A673 (cell line): ENCODE measurements at regions not wholly inside any gene's neighbourhood (a gene's known extent, or its start where the extent isn't known, plus 50 kb on each side); places are given as distances from the start of the nearest gene placed in this dataset.

Source experiments
- EZH2 ChIP-seq: fragments of 200-600 bp; sonication (generic); IDR thresholded peaks from 2 replicates; pipeline ENCODE4 v1.6.1; 2017; ENCODE audit warnings: borderline replicate concordance, low read depth, mild to moderate bottlenecking, mixed read lengths, antibody characterized with exemption, low read length; ENCODE audit not compliant: poor library complexity, severe bottlenecking
- TF ChIP-seq, protein P1 (sequence below): fragments of 300-800, 200-600 bp; sonication (generic); conservative IDR thresholded peaks from 2 replicates; pipeline ENCODE4 v1.5.1; 2017; ENCODE audit warnings: low read depth, mild to moderate bottlenecking, antibody characterized with exemption, low read length, moderate library complexity, mixed read lengths

DNA sequence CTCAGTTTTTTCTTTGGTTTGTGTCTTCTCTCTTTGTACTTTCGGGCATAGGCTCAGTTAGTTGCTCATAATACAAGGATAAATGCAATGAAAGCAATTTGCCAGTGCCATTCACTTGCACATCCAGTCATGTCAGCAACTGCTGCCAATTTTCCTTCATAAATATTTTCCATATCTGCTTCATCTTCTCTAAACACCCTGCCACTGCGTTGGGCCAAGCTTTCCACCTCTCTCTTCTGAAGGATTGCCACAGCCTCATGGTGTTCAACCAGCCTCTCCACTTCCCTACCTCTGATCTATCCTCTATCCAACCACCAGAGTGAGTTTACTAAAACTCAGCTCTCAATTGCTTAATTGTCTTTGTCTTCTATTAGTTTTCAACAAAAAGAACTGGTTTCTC is 192.5 kb upstream of the ZNF462 start:
- TF ChIP-seq EZH2: no peak
- TF ChIP-seq, protein P1, sequence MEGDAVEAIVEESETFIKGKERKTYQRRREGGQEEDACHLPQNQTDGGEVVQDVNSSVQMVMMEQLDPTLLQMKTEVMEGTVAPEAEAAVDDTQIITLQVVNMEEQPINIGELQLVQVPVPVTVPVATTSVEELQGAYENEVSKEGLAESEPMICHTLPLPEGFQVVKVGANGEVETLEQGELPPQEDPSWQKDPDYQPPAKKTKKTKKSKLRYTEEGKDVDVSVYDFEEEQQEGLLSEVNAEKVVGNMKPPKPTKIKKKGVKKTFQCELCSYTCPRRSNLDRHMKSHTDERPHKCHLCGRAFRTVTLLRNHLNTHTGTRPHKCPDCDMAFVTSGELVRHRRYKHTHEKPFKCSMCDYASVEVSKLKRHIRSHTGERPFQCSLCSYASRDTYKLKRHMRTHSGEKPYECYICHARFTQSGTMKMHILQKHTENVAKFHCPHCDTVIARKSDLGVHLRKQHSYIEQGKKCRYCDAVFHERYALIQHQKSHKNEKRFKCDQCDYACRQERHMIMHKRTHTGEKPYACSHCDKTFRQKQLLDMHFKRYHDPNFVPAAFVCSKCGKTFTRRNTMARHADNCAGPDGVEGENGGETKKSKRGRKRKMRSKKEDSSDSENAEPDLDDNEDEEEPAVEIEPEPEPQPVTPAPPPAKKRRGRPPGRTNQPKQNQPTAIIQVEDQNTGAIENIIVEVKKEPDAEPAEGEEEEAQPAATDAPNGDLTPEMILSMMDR: no peak
